GM06990 (cell line): ENCODE measurements at regions not wholly inside any gene's neighbourhood (a gene's known extent, or its start where the extent isn't known, plus 50 kb on each side); places are given as distances from the start of the nearest gene placed in this dataset.
"Not testable (repeated sequence)": the region's sequence is repeated elsewhere in the genome, so short reads cannot be mapped to it uniquely, and the experiment has no call there.

Experiments used
- DNase-seq: peaks from one replicate; pipeline ENCODE4 v3.0.0-alpha.2; 2011; ENCODE audit not compliant: insufficient read length; ENCODE audit errors: extremely low read depth
- H3K27me3 ChIP-seq: replicated peaks from 2 replicates; pipeline ENCODE4 v1.6.0; 2011; ENCODE audit warnings: low read length; ENCODE audit not compliant: control insufficient read depth, insufficient read depth
- H3K36me3 ChIP-seq: 2 replicates; pipeline ENCODE4 v1.5.1; 2011; ENCODE audit warnings: low read length; ENCODE audit not compliant: control insufficient read depth, insufficient read depth
- H3K4me3 ChIP-seq: replicated peaks from 2 replicates; pipeline ENCODE4 v1.5.1; 2011; ENCODE audit warnings: low read depth, mild to moderate bottlenecking, control low read depth, low read length
- CTCF ChIP-seq: IDR thresholded peaks from 2 replicates; pipeline ENCODE4 v1.5.1; 2011; ENCODE audit warnings: low read length, control low read depth, mild to moderate bottlenecking, inconsistent platforms; ENCODE audit not compliant: insufficient read depth, poor library complexity, severe bottlenecking

- H3K36me3 ChIP-seq = no peaks in the 10 kb centered on the region
Observed at GRCh38 chr16:21338537-21339268, 60.6 kb upstream of the CRYM start.

GRCh38 chr16:21336231-21336630, 58.1 kb upstream of the CRYM start:
- Histone ChIP-seq H3K27me3 (no peaks in the 10 kb centered on the region), H3K36me3 (no peaks in the 10 kb centered on the region), H3K4me3 (no peak overlapping the region)
- DNase-seq = no peak
- TF ChIP-seq CTCF = no peak

More at GRCh38 chr16:21338537-21339268, 60.6 kb upstream of the CRYM start:
- no peak overlapping the region for H3K4me3 ChIP-seq
- DNase-seq = no peak
- H3K27me3 ChIP-seq = no peaks in the 10 kb centered on the region
- TF ChIP-seq CTCF = no peak

- not testable (repeated sequence) for H3K4me3 ChIP-seq, H3K36me3 ChIP-seq, H3K27me3 ChIP-seq, DNase-seq
Observed at GRCh38 chr16:21334188-21335146, 56.4 kb upstream of the CRYM start.

- H3K27me3 ChIP-seq, DNase-seq, H3K4me3 ChIP-seq, H3K36me3 ChIP-seq: not testable (repeated sequence)
Observed at GRCh38 chr16:21333683-21334082, 55.6 kb upstream of the CRYM start.
